Astrocyte of the spinal cord (primary cell): ENCODE measurements at regions not wholly inside any gene's neighbourhood (a gene's known extent, or its start where the extent isn't known, plus 50 kb on each side); places are given as distances from the start of the nearest gene placed in this dataset.

ENCODE experiments used
- DNase-seq: peaks from one replicate; pipeline ENCODE4 v3.0.0; 2011; ENCODE audit warnings: low read depth, low spot score
- H3K4me3 ChIP-seq: 2 replicates; pipeline ENCODE4 v1.5.1; 2011; ENCODE audit warnings: low read depth, mild to moderate bottlenecking, low read length, moderate library complexity
- CTCF ChIP-seq: IDR thresholded peaks from 2 replicates; pipeline ENCODE4 v1.5.1; 2012; ENCODE audit warnings: low read depth, mild to moderate bottlenecking, low read length, inconsistent platforms
- in situ Hi-C: cut with HindIII; loops from 2 replicates; pipeline ENCODE4 v1.10.0; 2017; ENCODE audit warnings: low sequenced_read_pairs

GRCh38 chr9:20095430-20096092 is 306.7 kb upstream of the SLC24A2 start:
- no peak for TF ChIP-seq CTCF
- H3K4me3 ChIP-seq = no peak overlapping the region
- in situ Hi-C loops = no loop called here
- no peak for DNase-seq

GRCh38 chr9:20092561-20092960 is 303.7 kb upstream of the SLC24A2 start:
- in situ Hi-C loops = no loop called here
- DNase-seq = no peak
- TF ChIP-seq CTCF = no peak
- no peak overlapping the region for H3K4me3 ChIP-seq

DNA sequence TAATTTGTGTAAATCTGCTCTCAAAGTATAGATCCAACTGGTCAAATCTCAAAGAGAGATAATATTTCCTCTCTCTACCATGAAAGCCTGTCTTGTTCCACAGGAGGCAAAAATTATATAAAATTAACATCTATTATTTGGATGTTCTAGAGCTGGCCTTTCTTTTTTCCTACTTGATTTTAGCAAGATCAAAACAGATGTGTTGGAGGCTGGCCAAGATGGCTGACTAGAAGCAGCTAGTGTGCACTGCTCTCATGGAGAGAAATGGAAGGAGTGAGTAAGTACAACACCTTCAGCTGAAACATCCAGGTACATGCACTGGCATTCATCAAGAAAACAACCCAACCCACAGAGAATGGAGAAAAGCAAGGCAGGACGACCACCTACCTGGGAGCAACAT is 298.6 kb upstream of the SLC24A2 start:
- DNase-seq = no peak

GRCh38 chr9:20085842-20086241 is 297.0 kb upstream of the SLC24A2 start:
- no peak overlapping the region for H3K4me3 ChIP-seq
- in situ Hi-C loops = no loop called here
- TF ChIP-seq CTCF = no peak
- no peak for DNase-seq

More for the DNA sequence above, 298.6 kb upstream of the SLC24A2 start:
- H3K4me3 ChIP-seq = no peak overlapping the region
- in situ Hi-C loops = no loop called here
- TF ChIP-seq CTCF = no peak

- in situ Hi-C loops = no loop called here
- TF ChIP-seq CTCF = no peak
- no peak overlapping the region for H3K4me3 ChIP-seq
- no peak for DNase-seq
Observed at GRCh38 chr9:20084125-20084524, 295.3 kb upstream of the SLC24A2 start.

DNA sequence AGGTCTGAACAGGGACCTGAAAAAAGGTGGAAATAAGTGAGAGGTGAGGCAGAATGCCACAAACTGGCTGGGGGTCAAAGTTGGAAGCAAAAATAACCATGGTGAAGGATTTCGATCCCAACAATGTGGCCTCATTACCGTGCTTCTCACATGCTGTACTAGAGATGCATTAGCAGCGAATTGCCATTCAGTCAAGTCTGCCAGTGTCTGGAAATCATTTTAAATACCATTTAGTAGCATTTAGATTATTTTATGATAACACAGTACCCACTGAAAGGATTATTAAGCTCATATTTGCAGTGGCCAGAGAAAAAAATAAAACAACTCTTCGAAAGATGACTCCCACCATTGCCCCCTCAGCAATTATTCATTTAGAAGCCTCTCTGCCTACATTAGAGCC is 294.6 kb upstream of the SLC24A2 start:
- in situ Hi-C loops = no loop called here
- no peak for TF ChIP-seq CTCF
- H3K4me3 ChIP-seq = no peak overlapping the region
- DNase-seq = no peak
